ENCODE measurements at regions not wholly inside any gene's neighbourhood (a gene's known extent, or its start where the extent isn't known, plus 50 kb on each side); places are given as distances from the start of the nearest gene placed in this dataset.

GRCh38 chr9:20291201-20291600 is 331.1 kb downstream of the MLLT3 start:
- H3K36me3 Mint-ChIP-seq (ENCODE audit: insufficient read depth) = no peaks in the 10 kb centered on the region
- no peak overlapping the region for H3K4me3 Mint-ChIP-seq
- DNase-seq (no peak), ATAC-seq (replicated peaks) (no peak)
- no peak overlapping the region for H3K27ac Mint-ChIP-seq
- peaks cover 0 to 9% of the 10 kb centered on the region in 2 donors for H3K27me3 Mint-ChIP-seq
- H3K4me1 Mint-ChIP-seq (ENCODE audit: low read depth in 2 of 2) = no peaks in the 10 kb centered on the region
- no peaks in the 10 kb centered on the region for H3K9me3 Mint-ChIP-seq

- no peak for DNase-seq
- Mint-ChIP-seq H3K4me1 (ENCODE audit: low read depth in 2 of 2) (no peaks in the 10 kb centered on the region), H3K27ac (no peak overlapping the region), H3K36me3 (ENCODE audit: insufficient read depth) (no peaks in the 10 kb centered on the region), H3K9me3 (no peaks in the 10 kb centered on the region), H3K27me3 (peaks cover 0 to 9% of the 10 kb centered on the region in 2 donors), H3K4me3 (no peak overlapping the region)
- no peak for ATAC-seq (replicated peaks)
These were observed 332.0 kb downstream of the MLLT3 start for GRCh38 chr9:20290257-20290656.

DNA sequence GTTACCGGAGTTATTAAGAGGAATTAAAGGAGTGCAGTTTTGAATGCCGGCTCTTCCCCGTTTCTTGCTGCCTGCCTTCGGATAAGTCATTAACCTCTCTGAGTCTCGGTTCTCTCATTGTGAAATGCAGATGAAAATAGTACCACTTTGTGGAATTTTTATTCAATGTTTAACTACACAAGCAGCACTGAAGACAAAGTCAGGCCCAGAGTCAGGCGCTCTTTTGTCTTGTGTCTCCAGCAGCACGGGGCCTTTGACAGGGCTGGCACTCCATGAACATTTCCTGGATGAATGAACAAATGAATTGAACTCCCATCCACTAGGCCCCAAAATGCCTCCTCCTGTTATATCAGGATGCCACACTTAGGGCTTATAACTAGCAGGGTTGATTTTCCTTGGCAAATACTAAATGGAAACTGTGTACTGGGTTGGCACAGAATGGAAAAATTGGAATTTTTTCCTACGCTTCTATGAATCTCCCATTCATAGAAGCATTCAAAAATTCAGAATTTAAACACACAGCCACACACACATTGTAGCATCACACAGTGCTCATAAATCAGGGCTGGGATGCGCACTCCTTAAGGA is 332.8 kb downstream of the MLLT3 start:
- no peaks in the 10 kb centered on the region for H3K4me1 Mint-ChIP-seq (ENCODE audit: low read depth in 2 of 2)
- DNase-seq = no peak

GRCh38 chr9:20286969-20287368 is 335.3 kb downstream of the MLLT3 start:
- Mint-ChIP-seq H3K4me1 (ENCODE audit: low read depth in 2 of 2) (no peaks in the 10 kb centered on the region), H3K27ac (no peak overlapping the region), H3K4me3 (no peak overlapping the region), H3K27me3 (peaks cover 0 to 9% of the 10 kb centered on the region in 2 donors), H3K9me3 (no peaks in the 10 kb centered on the region), H3K36me3 (ENCODE audit: insufficient read depth) (no peaks in the 10 kb centered on the region)
- no peak for ATAC-seq (replicated peaks)
- DNase-seq = no peak

More for the DNA sequence above, 332.8 kb downstream of the MLLT3 start:
- H3K27me3 Mint-ChIP-seq = peaks cover 0 to 9% of the 10 kb centered on the region in 2 donors
- H3K27ac Mint-ChIP-seq = no peak overlapping the region
- H3K4me3 Mint-ChIP-seq = no peak overlapping the region
- H3K36me3 Mint-ChIP-seq (ENCODE audit: insufficient read depth) = no peaks in the 10 kb centered on the region
- no peaks in the 10 kb centered on the region for H3K9me3 Mint-ChIP-seq
- no peak for ATAC-seq (replicated peaks)

GRCh38 chr9:20286154-20286700 is 336.1 kb downstream of the MLLT3 start:
- Mint-ChIP-seq H3K4me3 (no peak overlapping the region), H3K27ac (peak overlapping the region in 1 of 2 donors; percentile 55), H3K9me3 (no peaks in the 10 kb centered on the region), H3K4me1 (ENCODE audit: low read depth in 2 of 2) (no peaks in the 10 kb centered on the region), H3K27me3 (peaks cover 0 to 2% of the 10 kb centered on the region in 2 donors), H3K36me3 (ENCODE audit: insufficient read depth) (no peaks in the 10 kb centered on the region)
- no peak for DNase-seq
- no peak for ATAC-seq (replicated peaks)

DNA sequence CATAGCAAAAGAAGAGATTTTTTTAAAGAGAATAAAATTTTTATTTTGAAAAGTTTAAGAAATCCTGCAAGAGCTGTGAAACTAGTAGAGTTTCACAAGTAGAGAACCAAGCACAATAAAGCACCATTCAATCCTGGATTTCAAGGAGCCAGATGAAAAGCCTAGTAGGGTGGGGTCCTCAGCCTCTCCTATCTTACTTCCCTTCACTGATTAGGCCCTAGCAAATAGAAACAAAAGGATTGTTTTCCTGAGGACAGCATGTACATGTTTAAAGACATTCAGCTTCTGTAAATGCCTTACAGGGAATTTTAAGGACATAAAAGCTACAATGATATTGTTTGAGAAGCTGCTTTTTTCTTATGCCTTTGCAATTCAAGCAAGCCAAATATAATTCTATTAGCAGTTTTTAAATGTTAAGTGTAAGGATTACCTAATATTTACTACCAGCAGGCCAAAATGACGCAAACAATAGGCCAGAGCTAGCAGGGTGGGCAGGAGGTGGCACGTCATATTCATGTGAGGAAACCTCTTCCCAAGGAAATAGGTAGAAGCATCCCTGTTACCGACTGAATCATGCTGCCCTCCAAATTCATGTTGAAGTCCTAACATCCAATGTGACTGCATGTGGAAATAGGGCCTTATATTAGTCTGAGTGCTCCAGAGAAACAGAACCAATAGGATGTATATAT is 337.6 kb downstream of the MLLT3 start:
- H3K27me3 Mint-ChIP-seq = no peaks in the 10 kb centered on the region
- H3K9me3 Mint-ChIP-seq = no peaks in the 10 kb centered on the region
- H3K4me1 Mint-ChIP-seq (ENCODE audit: low read depth in 2 of 2) = peaks cover 0 to 3% of the 10 kb centered on the region in 2 donors
- no peaks in the 10 kb centered on the region for H3K36me3 Mint-ChIP-seq (ENCODE audit: insufficient read depth)
- H3K27ac Mint-ChIP-seq = no peak overlapping the region
- no peak overlapping the region for H3K4me3 Mint-ChIP-seq
- ATAC-seq (replicated peaks) (no peak), DNase-seq (no peak)

- Mint-ChIP-seq H3K36me3 (ENCODE audit: insufficient read depth) (no peaks in the 10 kb centered on the region), H3K27ac (no peak overlapping the region), H3K27me3 (no peaks in the 10 kb centered on the region), H3K4me3 (no peak overlapping the region), H3K4me1 (ENCODE audit: low read depth in 2 of 2) (peaks cover 0 to 3% of the 10 kb centered on the region in 2 donors), H3K9me3 (no peaks in the 10 kb centered on the region)
- DNase-seq = no peak
- ATAC-seq (replicated peaks) = no peak
These were observed 342.0 kb downstream of the MLLT3 start for GRCh38 chr9:20280330-20280729.

GRCh38 chr9:20276762-20277161 is 345.5 kb downstream of the MLLT3 start:
- Mint-ChIP-seq H3K4me3 (no peak overlapping the region), H3K27me3 (no peaks in the 10 kb centered on the region), H3K27ac (no peak overlapping the region), H3K9me3 (no peaks in the 10 kb centered on the region), H3K4me1 (ENCODE audit: low read depth in 2 of 2) (peaks cover 0 to 3% of the 10 kb centered on the region in 2 donors), H3K36me3 (ENCODE audit: insufficient read depth) (no peaks in the 10 kb centered on the region)
- ATAC-seq (replicated peaks) = no peak
- DNase-seq = no peak

GRCh38 chr9:20271723-20272122 is 350.6 kb downstream of the MLLT3 start:
- Mint-ChIP-seq H3K27me3 (peaks cover 0 to 6% of the 10 kb centered on the region in 2 donors), H3K27ac (no peak overlapping the region), H3K4me1 (ENCODE audit: low read depth in 2 of 2) (no peaks in the 10 kb centered on the region), H3K9me3 (no peaks in the 10 kb centered on the region), H3K36me3 (ENCODE audit: insufficient read depth) (no peaks in the 10 kb centered on the region), H3K4me3 (no peak overlapping the region)
- DNase-seq = no peak
- ATAC-seq (replicated peaks) = no peak

DNA sequence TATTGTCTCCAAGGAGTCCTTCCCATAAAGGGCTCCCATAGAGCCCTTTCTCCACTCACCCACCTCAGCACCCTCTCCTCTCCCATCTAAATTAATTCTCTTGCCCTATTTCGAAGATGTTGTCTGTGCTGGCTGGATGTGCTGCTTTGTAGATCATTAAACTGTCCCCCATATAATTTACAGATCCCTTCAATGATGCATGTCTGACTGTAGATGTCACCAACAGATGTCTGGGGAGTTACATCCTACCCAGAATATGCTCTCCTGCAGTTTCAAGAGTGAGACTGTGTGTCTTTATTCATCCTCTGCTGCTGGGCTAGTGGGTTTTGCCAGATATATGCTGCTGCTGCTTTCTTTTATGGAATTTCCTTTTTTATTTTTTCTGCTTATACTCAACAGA is 351.2 kb downstream of the MLLT3 start:
- ATAC-seq (replicated peaks) (no peak), DNase-seq (no peak)
- H3K9me3 Mint-ChIP-seq = no peaks in the 10 kb centered on the region
- H3K4me3 Mint-ChIP-seq = no peak overlapping the region
- peaks cover 0 to 9% of the 10 kb centered on the region in 2 donors for H3K27me3 Mint-ChIP-seq
- no peak overlapping the region for H3K27ac Mint-ChIP-seq
- H3K4me1 Mint-ChIP-seq (ENCODE audit: low read depth in 2 of 2) = no peaks in the 10 kb centered on the region
- H3K36me3 Mint-ChIP-seq (ENCODE audit: insufficient read depth) = no peaks in the 10 kb centered on the region

DNA sequence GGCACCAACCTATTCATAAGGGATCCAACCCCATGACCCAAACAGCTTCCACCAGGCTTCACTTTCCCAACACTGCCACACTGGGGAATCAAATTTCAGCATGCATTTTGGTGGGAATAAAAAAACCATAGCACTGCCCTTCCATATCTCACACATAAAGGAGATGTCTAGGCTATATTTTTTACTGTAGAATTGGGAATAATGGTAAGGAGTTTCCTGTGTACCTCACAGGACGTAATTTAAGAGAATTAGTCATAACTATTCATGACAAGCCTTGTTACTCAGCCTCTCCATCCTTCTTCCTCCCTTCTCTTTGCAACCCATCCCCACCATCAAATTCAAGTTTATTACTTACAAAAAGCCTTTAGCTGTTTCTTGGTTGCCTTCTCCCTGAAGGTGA is 352.1 kb downstream of the MLLT3 start:
- no peaks in the 10 kb centered on the region for H3K9me3 Mint-ChIP-seq
- H3K36me3 Mint-ChIP-seq (ENCODE audit: insufficient read depth) = no peaks in the 10 kb centered on the region
- H3K4me1 Mint-ChIP-seq (ENCODE audit: low read depth in 2 of 2) = no peaks in the 10 kb centered on the region
- peaks cover under 1 to 11% of the 10 kb centered on the region in 2 donors for H3K27me3 Mint-ChIP-seq
- ATAC-seq (replicated peaks) (no peak), DNase-seq (no peak)
- H3K27ac Mint-ChIP-seq = no peak overlapping the region
- no peak overlapping the region for H3K4me3 Mint-ChIP-seq

GRCh38 chr9:20269620-20270019 is 352.7 kb downstream of the MLLT3 start:
- no peak for DNase-seq
- peaks cover 6 to 11% of the 10 kb centered on the region in 2 donors for H3K27me3 Mint-ChIP-seq
- H3K4me3 Mint-ChIP-seq = no peak overlapping the region
- no peak overlapping the region for H3K27ac Mint-ChIP-seq
- no peaks in the 10 kb centered on the region for H3K36me3 Mint-ChIP-seq (ENCODE audit: insufficient read depth)
- no peak for ATAC-seq (replicated peaks)
- H3K4me1 Mint-ChIP-seq (ENCODE audit: low read depth in 2 of 2) = no peaks in the 10 kb centered on the region
- no peaks in the 10 kb centered on the region for H3K9me3 Mint-ChIP-seq

- DNase-seq = no peak
- Mint-ChIP-seq H3K36me3 (ENCODE audit: insufficient read depth) (no peaks in the 10 kb centered on the region), H3K4me1 (ENCODE audit: low read depth in 2 of 2) (no peaks in the 10 kb centered on the region), H3K27me3 (peaks cover 11 to 17% of the 10 kb centered on the region in 2 donors), H3K4me3 (no peak overlapping the region), H3K27ac (no peak overlapping the region), H3K9me3 (no peaks in the 10 kb centered on the region)
- no peak for ATAC-seq (replicated peaks)
These were observed 357.4 kb downstream of the MLLT3 start for GRCh38 chr9:20264896-20265295.

DNA sequence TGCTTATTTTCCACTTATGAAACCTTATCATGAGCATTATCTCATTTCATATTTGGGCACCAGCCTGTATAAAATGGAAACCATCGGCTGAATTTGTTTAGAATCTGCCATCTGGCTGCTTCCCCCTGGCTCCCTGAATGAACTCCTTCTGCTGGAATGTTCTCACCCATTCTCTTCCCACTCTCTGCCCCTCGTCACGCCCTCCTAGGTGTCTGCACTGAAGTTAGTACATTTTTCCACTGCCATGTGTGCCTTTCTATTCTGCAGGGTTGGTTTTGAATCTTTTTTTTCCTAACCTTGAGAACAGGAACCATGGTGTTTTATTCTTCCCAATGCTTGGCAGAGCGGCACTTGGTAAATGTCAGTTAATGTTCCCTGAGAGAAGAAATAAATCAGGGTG is 359.7 kb downstream of the MLLT3 start:
- Mint-ChIP-seq H3K27ac (no peak overlapping the region), H3K36me3 (ENCODE audit: insufficient read depth) (no peaks in the 10 kb centered on the region), H3K4me3 (no peak overlapping the region), H3K9me3 (no peaks in the 10 kb centered on the region), H3K4me1 (ENCODE audit: low read depth in 2 of 2) (no peaks in the 10 kb centered on the region), H3K27me3 (peaks cover 5 to 17% of the 10 kb centered on the region in 2 donors)
- DNase-seq (no peak), ATAC-seq (replicated peaks) (no peak)

Measured in effector memory CD8-positive, alpha-beta T cell (primary cell).